ENCODE measurements at regions not wholly inside any gene's neighbourhood (a gene's known extent, or its start where the extent isn't known, plus 50 kb on each side); places are given as distances from the start of the nearest gene placed in this dataset.

GRCh38 chr3:4077950-4078349, 225.2 kb upstream of the SETMAR start (continued):
- TF ChIP-seq, protein P1, sequence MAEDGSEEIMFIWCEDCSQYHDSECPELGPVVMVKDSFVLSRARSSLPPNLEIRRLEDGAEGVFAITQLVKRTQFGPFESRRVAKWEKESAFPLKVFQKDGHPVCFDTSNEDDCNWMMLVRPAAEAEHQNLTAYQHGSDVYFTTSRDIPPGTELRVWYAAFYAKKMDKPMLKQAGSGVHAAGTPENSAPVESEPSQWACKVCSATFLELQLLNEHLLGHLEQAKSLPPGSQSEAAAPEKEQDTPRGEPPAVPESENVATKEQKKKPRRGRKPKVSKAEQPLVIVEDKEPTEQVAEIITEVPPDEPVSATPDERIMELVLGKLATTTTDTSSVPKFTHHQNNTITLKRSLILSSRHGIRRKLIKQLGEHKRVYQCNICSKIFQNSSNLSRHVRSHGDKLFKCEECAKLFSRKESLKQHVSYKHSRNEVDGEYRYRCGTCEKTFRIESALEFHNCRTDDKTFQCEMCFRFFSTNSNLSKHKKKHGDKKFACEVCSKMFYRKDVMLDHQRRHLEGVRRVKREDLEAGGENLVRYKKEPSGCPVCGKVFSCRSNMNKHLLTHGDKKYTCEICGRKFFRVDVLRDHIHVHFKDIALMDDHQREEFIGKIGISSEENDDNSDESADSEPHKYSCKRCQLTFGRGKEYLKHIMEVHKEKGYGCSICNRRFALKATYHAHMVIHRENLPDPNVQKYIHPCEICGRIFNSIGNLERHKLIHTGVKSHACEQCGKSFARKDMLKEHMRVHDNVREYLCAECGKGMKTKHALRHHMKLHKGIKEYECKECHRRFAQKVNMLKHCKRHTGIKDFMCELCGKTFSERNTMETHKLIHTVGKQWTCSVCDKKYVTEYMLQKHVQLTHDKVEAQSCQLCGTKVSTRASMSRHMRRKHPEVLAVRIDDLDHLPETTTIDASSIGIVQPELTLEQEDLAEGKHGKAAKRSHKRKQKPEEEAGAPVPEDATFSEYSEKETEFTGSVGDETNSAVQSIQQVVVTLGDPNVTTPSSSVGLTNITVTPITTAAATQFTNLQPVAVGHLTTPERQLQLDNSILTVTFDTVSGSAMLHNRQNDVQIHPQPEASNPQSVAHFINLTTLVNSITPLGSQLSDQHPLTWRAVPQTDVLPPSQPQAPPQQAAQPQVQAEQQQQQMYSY (CRISPR knock-in tag; IDR thresholded peaks at IDR 0.05): no peak
- TF ChIP-seq ZNF263 (CRISPR knock-in tag; IDR thresholded peaks at IDR 0.05; ENCODE audit: low read depth): no peak
- no peak for TF ChIP-seq ZNF532 (CRISPR knock-in tag; IDR thresholded peaks at IDR 0.05; ENCODE audit: borderline replicate concordance)
- TF ChIP-seq MXD4 (CRISPR knock-in tag; IDR thresholded peaks at IDR 0.05; ENCODE audit: borderline replicate concordance): no peak
- TF ChIP-seq, protein P2, sequence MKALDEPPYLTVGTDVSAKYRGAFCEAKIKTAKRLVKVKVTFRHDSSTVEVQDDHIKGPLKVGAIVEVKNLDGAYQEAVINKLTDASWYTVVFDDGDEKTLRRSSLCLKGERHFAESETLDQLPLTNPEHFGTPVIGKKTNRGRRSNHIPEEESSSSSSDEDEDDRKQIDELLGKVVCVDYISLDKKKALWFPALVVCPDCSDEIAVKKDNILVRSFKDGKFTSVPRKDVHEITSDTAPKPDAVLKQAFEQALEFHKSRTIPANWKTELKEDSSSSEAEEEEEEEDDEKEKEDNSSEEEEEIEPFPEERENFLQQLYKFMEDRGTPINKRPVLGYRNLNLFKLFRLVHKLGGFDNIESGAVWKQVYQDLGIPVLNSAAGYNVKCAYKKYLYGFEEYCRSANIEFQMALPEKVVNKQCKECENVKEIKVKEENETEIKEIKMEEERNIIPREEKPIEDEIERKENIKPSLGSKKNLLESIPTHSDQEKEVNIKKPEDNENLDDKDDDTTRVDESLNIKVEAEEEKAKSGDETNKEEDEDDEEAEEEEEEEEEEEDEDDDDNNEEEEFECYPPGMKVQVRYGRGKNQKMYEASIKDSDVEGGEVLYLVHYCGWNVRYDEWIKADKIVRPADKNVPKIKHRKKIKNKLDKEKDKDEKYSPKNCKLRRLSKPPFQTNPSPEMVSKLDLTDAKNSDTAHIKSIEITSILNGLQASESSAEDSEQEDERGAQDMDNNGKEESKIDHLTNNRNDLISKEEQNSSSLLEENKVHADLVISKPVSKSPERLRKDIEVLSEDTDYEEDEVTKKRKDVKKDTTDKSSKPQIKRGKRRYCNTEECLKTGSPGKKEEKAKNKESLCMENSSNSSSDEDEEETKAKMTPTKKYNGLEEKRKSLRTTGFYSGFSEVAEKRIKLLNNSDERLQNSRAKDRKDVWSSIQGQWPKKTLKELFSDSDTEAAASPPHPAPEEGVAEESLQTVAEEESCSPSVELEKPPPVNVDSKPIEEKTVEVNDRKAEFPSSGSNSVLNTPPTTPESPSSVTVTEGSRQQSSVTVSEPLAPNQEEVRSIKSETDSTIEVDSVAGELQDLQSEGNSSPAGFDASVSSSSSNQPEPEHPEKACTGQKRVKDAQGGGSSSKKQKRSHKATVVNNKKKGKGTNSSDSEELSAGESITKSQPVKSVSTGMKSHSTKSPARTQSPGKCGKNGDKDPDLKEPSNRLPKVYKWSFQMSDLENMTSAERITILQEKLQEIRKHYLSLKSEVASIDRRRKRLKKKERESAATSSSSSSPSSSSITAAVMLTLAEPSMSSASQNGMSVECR (CRISPR knock-in tag; IDR thresholded peaks at IDR 0.05; ENCODE audit: borderline replicate concordance): no peak
- TF ChIP-seq ATF6 (CRISPR knock-in tag; IDR thresholded peaks at IDR 0.05): no peak
- TF ChIP-seq, protein P3, sequence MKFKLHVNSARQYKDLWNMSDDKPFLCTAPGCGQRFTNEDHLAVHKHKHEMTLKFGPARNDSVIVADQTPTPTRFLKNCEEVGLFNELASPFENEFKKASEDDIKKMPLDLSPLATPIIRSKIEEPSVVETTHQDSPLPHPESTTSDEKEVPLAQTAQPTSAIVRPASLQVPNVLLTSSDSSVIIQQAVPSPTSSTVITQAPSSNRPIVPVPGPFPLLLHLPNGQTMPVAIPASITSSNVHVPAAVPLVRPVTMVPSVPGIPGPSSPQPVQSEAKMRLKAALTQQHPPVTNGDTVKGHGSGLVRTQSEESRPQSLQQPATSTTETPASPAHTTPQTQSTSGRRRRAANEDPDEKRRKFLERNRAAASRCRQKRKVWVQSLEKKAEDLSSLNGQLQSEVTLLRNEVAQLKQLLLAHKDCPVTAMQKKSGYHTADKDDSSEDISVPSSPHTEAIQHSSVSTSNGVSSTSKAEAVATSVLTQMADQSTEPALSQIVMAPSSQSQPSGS (CRISPR knock-in tag; IDR thresholded peaks at IDR 0.05; ENCODE audit: borderline replicate concordance, low read depth): no peak
- TF ChIP-seq FOXP1 (CRISPR knock-in tag; IDR thresholded peaks at IDR 0.05; ENCODE audit: borderline replicate concordance): no peak
- TF ChIP-seq FOXP4 (CRISPR knock-in tag; IDR thresholded peaks at IDR 0.05): no peak
